Spinal cord (tissue), 9 donors: ENCODE measurements at regions not wholly inside any gene's neighbourhood (a gene's known extent, or its start where the extent isn't known, plus 50 kb on each side); places are given as distances from the start of the nearest gene placed in this dataset.

Experiments
- DNase-seq, 6 donors: peaks; one replicate each; pipeline versions ENCODE4 v3.0.0 to v3.0.0-alpha.2; 2013 to 2015; ENCODE audit warnings: low spot score in 6 of 6, low read depth in 4 of 6
- H3K27ac ChIP-seq: one replicate; pipeline ENCODE4 v1.5.1; 2013; ENCODE audit warnings: low read depth, low read length, control low read depth
- H3K27me3 ChIP-seq: one replicate; pipeline ENCODE4 v1.6.1; 2013; ENCODE audit warnings: low read length; ENCODE audit not compliant: control insufficient read depth, insufficient read depth
- H3K36me3 ChIP-seq: one replicate; pipeline ENCODE4 v1.6.1; 2013; ENCODE audit warnings: low read length; ENCODE audit not compliant: control insufficient read depth, insufficient read depth
- H3K4me1 ChIP-seq: one replicate; pipeline ENCODE4 v1.6.1; 2013; ENCODE audit warnings: low read length; ENCODE audit not compliant: control insufficient read depth, insufficient read depth
- H3K4me3 ChIP-seq: one replicate; pipeline ENCODE4 v1.5.1; 2013; ENCODE audit warnings: low read depth, low read length, control low read depth
- H3K9me3 ChIP-seq: one replicate; pipeline ENCODE4 v1.6.1; 2013; ENCODE audit warnings: low read length; ENCODE audit not compliant: control insufficient read depth, insufficient read depth
- WGBS: methylation state at CpG from one replicate; pipeline ENCODE4 v1.1.5; 2013; ENCODE audit warnings: missing lambda C conversion rate; ENCODE audit not compliant: insufficient coverage; 5-methylcytosine and 5-hydroxymethylcytosine counted together
- donor health status: healthy.

- H3K36me3 ChIP-seq, result no peaks in the 10 kb centered on the region
- H3K27ac ChIP-seq, result no peak overlapping the region
- no peaks in the 10 kb centered on the region for H3K4me1 ChIP-seq
- no peak overlapping the region for H3K4me3 ChIP-seq
- DNase-seq, result no peak
- H3K9me3 ChIP-seq, result no peaks in the 10 kb centered on the region
- H3K27me3 ChIP-seq, result no peaks in the 10 kb centered on the region
- 86% methylated on average over 31 of the region's 31 CpGs for WGBS
Measured at GRCh38 chr18:70499218-70499691, 210.4 kb downstream of the SOCS6 start.

- DNase-seq, result peak in 2 of 6 donors; percentile 11 to 51
- no peak overlapping the region for H3K27ac ChIP-seq
Measured at GRCh38 chr18:70496353-70497294, 207.8 kb downstream of the SOCS6 start.

GRCh38 chr18:70494524-70494923 is 205.7 kb downstream of the SOCS6 start:
- no peak for DNase-seq
- no peaks in the 10 kb centered on the region for H3K27me3 ChIP-seq
- no peak overlapping the region for H3K4me3 ChIP-seq
- H3K4me1 ChIP-seq, result no peaks in the 10 kb centered on the region
- H3K27ac ChIP-seq, result no peak overlapping the region
- H3K9me3 ChIP-seq, result no peaks in the 10 kb centered on the region
- WGBS, result 88% methylated on average over 2 of the region's 2 CpGs
- H3K36me3 ChIP-seq, result no peaks in the 10 kb centered on the region

More at GRCh38 chr18:70496353-70497294, 207.8 kb downstream of the SOCS6 start:
- Histone ChIP-seq H3K27me3 (no peaks in the 10 kb centered on the region), H3K36me3 (no peaks in the 10 kb centered on the region), H3K4me1 (no peaks in the 10 kb centered on the region), H3K4me3 (no peak overlapping the region), H3K9me3 (no peaks in the 10 kb centered on the region)
- 61% methylated on average over 3 of the region's 8 CpGs for WGBS

- Histone ChIP-seq H3K9me3 (no peaks in the 10 kb centered on the region), H3K36me3 (no peaks in the 10 kb centered on the region), H3K27ac (no peak overlapping the region), H3K27me3 (no peaks in the 10 kb centered on the region), H3K4me1 (no peaks in the 10 kb centered on the region), H3K4me3 (no peak overlapping the region)
- DNase-seq, result no peak
- 60% methylated on average over 8 of the region's 9 CpGs for WGBS
Measured at GRCh38 chr18:70493461-70493860, 204.6 kb downstream of the SOCS6 start.

GRCh38 chr18:70491734-70492348 is 203.0 kb downstream of the SOCS6 start:
- no peaks in the 10 kb centered on the region for H3K9me3 ChIP-seq
- H3K27me3 ChIP-seq, result no peaks in the 10 kb centered on the region
- no peak overlapping the region for H3K4me3 ChIP-seq
- H3K4me1 ChIP-seq, result no peaks in the 10 kb centered on the region
- no peak overlapping the region for H3K27ac ChIP-seq
- H3K36me3 ChIP-seq, result no peaks in the 10 kb centered on the region
- peak in 2 of 6 donors; percentile 53 to 64 for DNase-seq
- WGBS, result 37% methylated on average over 2 of the region's 4 CpGs

GRCh38 chr18:70489986-70490933 is 201.4 kb downstream of the SOCS6 start:
- no peaks in the 10 kb centered on the region for H3K27me3 ChIP-seq
- H3K9me3 ChIP-seq, result no peaks in the 10 kb centered on the region
- H3K36me3 ChIP-seq, result no peaks in the 10 kb centered on the region
- peak in 5 of 6 donors; percentile 41 to 95 (median 62) for DNase-seq
- WGBS, result 57% methylated on average over 3 of the region's 10 CpGs
- H3K27ac ChIP-seq, result no peak overlapping the region
- H3K4me1 ChIP-seq, result no peaks in the 10 kb centered on the region
- no peak overlapping the region for H3K4me3 ChIP-seq

GRCh38 chr18:70489571-70489970 is 200.7 kb downstream of the SOCS6 start:
- Histone ChIP-seq H3K4me3 (no peak overlapping the region), H3K4me1 (no peaks in the 10 kb centered on the region), H3K27me3 (no peaks in the 10 kb centered on the region), H3K36me3 (no peaks in the 10 kb centered on the region), H3K27ac (no peak overlapping the region), H3K9me3 (no peaks in the 10 kb centered on the region)
- DNase-seq, result no peak
- 51% methylated on average over 3 of the region's 4 CpGs for WGBS

GRCh38 chr18:70469916-70470315 is 181.1 kb downstream of the SOCS6 start:
- peak in 5 of 6 donors; percentile 47 to 86 (median 63) for DNase-seq
- Histone ChIP-seq H3K9me3 (no peaks in the 10 kb centered on the region), H3K4me1 (peaks cover 6% of the 10 kb centered on the region), H3K36me3 (no peaks in the 10 kb centered on the region), H3K27me3 (no peaks in the 10 kb centered on the region), H3K27ac (peak overlapping the region; percentile 4), H3K4me3 (no peak overlapping the region)
- WGBS, result 22% methylated on average over 5 of the region's 5 CpGs
